Eye (tissue), 1 donor: ENCODE measurements at regions not wholly inside any gene's neighbourhood (a gene's known extent, or its start where the extent isn't known, plus 50 kb on each side); places are given as distances from the start of the nearest gene placed in this dataset.
A peak's percentile ranks its signal among the peaks of the same experiment; 100 is the strongest.

Experiments used
- DNase-seq: peaks from one replicate; pipeline ENCODE4 v3.0.0-alpha.2; 2015

DNA sequence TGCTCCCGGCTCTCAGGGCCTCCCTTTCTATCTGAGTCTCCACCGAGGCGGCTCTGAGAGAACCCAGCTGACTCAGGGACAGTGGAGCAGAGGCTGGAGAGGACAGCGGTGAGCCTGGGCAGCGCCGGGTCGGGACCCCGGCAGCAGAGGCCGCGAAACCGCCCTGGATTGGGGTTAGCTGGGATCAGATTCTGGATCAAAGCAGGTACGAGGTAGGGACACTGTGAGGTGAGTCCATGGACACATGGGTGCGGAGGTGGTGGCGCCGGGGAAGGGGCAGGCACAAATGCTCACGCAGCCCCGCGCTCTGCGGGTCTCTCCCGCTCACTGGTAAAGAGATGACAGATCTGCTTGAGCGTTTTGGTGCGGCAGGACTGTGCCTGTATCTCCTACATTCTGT is 146.4 kb upstream of the GGTLC1 start:
- DNase-seq: no peak

DNA sequence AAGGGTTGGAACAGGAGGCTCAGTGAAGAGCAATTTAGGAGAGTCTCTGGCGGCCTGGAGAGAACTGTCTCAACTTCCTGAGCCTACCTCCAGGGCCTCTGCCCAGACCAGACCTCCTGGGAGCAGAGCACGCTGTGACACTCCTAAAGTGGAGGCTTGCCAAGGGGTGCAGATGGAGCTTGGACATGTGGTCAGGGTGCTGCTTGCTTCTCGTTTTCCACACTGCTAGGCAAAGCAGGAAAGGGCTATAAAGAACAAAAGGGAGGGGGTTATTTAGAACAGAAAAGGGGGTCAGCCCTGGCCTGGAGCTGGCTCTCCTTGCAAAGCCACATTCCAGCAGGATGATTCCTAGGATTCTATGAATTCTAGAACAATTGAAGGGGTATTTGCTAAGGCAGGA is 145.7 kb upstream of the GGTLC1 start:
- no peak for DNase-seq

DNA sequence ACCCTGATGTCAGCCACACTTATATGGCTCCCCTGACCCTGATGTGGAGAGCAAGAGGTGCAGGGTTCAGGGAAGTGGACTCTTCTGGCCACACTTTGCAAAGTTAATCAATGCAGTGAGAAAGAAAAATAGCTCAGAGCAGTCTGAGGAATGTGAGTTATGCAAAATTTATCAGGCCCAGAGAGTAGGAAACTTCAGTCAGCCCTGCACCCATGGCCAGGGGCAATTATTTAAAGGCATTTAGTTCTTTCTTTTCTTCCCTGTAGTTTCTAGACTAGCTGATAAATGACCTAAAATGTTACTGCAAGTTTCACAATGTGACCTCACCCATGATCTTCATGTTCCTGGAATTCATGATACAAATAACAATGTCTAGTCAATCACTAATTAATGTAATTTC is 143.7 kb upstream of the GGTLC1 start:
- DNase-seq: no peak

DNA sequence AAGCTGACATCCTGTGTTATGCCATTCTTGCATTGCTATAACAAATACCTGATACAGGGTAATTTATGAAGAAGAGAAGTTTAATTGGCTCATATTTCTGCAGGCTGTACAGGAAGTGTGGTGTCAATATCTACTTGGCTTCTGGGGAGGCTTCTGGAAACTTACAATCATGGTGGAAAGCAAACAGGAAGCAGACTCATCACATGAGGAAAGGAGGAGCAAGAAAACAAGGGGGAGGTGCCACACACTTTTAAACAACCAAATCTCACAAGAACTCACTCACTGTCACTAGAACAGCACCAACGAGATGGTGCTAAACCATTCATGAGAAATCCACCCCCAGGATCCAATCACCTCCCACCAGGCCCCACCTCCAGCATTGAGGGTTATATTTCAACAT is 143.1 kb upstream of the GGTLC1 start:
- DNase-seq: no peak

DNA sequence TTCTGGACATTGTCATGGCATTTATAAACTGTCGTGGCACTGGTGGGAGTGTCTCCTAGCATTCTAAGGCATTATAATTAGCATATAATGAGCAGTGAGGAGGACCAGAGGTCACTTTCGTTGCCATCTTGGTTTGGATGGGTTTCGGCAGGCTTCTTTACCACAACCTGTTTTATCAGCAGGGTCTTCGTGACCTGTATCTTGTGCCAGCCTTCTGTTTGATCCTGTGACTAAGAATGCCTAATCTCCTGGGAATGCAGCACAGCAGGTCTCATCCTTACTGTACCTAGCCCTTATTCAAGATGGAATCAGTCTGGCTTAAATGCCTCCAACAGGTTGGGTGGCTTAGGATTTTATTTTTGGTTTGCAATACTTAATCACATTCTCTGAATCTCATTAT is 142.7 kb upstream of the GGTLC1 start:
- DNase-seq: no peak

DNA sequence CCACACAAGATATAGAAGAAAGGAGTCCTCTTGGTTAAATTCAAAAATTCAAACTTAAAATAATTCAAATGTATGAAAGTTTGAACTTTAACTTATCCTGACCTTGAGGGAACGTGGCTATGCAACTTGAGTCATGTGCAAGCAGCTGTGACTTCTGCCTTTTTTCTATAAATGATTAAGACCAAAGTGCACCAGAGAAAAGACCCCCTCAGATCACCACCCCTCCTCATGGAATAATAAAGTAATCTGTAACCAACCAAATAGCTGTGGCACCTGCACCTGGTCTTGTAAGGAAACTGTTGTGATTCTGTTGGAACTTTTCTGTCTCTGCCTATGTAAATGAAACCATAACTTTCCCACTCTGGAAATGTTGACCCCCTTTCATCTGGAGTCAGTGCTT is 141.1 kb upstream of the GGTLC1 start:
- DNase-seq: no peak

DNA sequence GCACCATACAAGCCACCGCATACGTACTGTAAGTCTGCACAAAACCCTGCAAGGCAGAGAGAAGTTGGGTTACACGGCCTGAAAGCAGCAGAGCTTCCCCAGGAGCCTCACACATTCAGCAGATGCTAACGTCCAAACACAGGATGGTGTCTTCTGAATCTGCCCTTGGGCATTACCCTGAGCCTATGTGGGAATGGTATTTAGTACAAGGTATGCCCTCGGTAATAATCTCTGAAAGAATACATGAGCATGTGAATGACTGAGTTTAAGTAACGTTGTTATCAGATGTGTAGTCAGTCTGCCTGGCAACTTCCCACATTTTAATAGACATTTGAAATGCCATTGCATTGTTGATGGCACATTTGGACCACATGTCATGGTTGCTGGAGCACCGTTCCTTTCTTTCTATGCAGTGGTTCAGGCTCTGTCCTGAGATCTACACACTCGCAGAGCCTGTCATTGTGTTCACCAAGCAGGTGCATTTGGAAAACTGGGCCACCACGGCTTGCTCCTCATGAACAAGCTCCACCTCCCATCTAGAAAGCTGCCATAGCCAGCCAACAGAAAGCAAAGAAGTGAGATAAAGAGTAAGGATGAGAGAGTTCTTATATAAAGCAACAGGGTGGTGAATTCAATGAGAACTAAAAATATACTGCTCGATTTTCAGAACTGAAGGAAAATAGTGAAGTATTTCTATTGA is 136.5 kb upstream of the GGTLC1 start:
- no peak for DNase-seq

DNA sequence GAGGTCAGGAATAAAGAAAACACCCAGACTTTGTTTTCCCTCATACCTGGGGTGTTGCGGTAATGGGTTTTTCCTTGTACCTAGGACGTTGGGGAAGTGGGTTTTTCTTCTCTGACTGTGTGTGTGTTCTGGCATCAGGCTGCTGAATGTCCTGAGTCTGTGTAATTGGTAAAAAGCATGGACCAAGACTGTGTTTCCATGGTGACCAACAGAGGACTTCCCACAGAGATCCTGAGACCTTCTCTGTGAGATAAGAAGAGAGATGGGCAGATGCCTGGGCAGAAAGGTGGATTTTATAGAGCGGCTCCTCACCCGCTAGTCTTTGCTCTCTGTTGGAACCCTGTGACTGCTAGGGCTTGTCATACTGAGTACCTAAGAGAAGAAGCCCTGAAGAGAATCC is 135.4 kb upstream of the GGTLC1 start:
- DNase-seq: no peak

DNA sequence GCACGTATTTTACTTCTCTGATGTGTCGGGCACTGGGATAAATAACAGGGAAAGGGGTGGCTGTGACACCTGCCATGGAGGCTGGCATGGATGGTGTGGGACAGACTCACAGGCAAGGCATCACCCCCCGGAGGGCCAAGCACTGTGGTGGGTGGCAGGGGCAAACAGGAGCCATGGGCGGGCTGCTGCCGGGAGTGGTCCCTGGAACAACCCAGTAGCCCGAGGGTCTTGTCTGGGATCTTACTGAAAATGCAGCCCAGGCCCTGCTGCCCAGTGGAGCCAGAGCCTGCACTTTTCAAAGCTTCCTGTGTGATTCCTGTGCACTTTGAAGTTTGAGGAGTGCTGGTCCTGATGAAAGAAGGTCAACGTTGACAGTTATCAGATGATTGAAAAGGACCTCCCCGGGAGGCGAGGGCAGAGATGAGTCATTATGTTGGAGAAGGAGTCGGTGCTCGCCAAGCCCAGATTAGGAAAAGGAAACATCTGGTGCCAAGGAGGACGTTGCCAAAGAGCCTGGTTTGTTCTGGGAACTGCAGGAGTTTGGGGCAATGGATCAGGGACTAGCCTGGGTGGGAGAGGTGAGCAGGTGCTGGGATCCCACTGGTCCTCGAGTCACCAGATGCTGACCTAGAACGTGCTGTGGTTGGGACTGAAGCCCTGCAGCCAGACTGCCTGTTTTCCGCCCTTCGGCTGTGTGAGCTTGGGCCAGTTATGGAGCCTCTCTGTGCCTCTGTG is 130.0 kb upstream of the GGTLC1 start:
- peak; percentile 41 for DNase-seq

DNA sequence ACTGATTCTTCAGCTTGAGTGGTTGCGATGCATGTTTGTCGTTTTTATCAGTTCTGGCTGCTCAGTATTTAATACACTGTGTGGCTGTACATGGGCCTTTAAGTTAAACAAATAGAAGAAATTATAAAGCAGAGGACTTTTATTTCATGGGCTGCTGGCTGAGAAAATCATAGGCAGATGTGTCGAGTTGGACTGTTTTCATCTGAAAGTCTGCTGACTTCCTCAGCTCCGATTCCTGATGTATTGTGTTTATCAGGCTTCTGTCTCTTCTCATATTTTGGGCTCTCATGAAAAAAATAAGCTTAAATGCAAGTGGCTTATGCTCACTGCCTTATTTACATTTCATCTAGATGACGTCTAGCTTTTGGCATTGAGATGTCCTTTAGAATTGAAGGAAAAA is 129.5 kb upstream of the GGTLC1 start:
- peak; percentile 77 for DNase-seq

DNA sequence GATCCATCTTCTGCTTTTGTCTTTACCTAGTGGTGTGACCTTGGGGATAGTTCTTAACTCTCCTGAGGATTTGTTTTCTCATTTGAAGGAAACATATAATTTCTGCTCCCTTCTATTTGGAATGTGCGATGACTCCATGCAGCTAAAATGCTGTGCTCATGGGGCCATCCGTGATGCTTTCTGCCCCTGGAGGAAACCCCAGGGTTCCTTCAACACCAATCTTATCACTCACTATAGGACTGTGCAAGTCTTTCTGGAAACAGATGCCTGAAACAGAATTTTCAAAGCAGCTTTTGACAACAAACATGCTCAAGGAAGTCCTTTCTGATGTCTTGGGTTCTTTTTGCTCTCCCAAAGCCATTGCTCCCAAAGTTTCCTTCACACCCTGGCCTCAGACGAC is 128.8 kb upstream of the GGTLC1 start:
- peak; percentile 45 for DNase-seq

DNA sequence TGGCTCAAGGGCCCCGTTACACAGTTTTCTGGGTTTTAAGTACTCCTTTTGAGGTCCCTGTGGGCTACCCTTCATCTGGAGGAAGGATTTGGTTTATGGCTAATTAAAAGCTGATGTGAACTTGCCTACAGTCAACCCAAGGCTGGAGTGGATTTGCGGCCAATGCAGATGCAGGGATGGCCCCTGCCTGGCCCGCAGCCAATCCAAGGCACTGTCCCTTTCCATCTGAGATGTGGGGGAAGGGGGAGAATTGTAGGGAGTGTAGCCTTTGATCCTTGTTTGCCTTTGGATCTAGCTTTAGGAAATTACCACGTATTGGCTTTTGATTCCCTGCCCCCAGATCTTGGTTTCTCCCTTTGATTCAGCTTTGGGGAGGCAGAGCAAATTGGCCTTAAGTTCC is 128.0 kb upstream of the GGTLC1 start:
- DNase-seq: peak; percentile 27

DNA sequence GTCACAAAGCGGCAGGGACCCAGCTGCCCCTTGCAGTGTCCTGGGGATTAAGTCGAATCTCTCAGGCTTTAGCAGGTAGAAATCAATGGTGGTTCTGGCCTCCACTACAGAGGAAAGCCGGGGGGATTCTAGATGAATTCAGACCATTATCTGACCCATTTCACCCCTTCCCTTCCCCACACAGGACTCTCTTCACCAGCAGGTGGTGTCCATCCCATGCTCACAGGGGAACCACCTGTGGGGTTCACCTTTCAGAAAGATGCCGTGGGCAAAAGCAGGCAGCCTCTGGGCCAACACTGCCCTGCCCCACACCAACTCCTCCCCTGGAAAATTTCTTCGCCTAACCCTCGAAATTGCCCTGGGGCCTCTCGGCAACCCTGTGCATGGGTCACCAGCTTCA is 123.8 kb upstream of the GGTLC1 start:
- no peak for DNase-seq

DNA sequence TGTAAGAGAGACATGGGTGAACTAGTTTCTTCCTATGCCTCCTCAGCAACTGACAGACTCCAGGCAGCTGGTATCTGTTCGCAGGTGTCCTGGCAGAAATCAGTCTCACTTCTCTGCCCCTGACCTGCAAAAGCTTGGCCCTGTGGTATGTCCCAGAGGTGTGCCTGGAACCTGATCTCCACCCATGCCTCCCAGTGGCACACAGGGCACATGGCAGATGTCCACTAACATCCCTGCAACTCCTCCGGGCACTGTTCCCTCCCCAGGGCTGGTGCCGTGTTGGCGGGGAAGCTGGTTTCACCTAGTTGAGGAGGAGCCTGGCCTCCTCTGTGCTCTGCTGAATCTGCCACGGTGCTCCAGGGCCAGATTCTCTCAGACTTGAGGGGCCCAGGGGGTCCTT is 123.3 kb upstream of the GGTLC1 start:
- DNase-seq: no peak

DNA sequence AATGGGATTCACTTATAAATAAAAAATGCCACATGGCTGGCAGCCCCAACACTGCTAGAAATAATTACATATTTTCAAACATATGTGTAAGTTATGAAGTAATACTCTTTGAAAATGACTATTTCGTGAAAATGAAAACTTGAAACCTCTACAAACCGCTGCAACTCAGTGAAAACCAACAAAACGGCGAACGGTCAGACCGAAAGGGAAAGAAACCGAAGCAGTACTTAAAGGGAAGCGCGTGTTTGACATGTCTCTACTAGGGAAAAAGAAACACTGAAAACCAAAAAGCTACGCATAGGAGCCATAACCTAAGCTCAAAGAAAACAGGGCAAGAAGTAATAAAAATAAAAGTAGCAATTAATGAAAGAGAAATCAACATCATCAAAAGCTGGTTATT is 121.0 kb upstream of the GGTLC1 start:
- DNase-seq: no peak

DNA sequence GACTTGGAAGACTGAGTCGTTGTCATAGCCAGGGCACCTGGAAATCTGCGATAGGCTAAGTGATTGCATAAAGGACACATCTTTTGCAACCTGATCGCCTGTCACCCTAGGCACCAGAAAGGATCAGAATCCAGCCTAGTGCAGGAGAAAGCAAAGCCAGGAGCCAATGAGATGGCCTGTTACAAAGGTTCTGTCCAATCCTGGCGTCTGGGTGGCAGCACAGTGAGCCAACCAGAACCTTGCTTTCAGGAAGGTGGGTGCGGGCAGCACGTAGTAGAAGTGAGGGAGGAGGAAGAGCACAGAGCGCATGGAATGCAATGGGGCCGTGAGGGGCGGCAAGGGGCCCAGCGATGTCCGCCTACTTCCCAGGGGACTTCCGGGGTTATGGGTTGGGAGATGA is 120.4 kb upstream of the GGTLC1 start:
- DNase-seq: no peak

DNA sequence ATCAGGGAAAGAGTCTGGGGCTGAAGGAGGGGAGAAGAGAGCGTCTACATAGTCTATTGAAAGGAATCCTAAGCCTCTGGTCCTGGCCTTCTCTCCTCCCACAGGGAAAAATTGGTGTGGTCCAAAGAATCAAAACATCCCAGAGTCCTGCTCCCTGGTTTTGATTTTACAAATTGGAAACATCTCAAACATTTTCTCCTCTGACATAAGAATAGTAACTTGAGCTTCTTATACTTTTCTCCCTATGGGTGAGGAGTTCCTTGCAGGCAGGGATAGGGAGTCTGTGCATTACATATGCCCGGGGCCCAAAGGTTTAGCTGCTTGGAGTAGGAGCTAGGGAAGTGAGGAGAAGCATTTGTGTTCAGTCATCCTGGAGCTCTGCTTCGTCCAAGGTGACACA is 120.0 kb upstream of the GGTLC1 start:
- peak; percentile 23 for DNase-seq

DNA sequence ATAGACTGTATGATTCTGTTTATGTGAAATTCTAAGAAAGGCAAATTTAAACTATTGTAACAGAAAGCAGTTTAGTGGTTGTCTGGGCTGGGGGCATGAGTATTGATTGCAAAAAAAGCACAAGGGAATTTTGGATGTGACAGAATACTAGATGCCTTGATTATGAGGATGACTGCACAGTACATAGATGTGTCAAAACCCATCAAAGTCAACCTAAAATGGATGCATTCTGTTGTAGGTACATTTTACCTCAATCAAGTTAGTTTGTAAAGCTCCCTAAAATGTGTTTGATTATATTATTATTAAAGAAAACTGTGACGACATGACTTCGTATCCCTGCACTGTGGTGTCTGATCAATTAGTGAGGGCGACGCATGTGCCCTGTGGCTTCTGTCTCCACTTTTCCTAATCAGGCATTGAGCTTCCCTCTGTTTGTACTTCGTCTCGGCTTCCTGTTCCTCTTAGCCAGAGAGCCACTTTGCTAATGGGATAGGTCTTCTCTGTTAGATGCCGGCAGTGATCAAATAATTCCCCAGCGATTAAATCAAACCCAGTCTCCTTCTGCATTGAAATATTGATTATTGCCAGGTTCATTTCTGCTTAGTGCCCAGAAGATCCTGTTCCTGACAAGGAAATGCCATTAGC is 118.3 kb upstream of the GGTLC1 start:
- peak; percentile 78 for DNase-seq

DNA sequence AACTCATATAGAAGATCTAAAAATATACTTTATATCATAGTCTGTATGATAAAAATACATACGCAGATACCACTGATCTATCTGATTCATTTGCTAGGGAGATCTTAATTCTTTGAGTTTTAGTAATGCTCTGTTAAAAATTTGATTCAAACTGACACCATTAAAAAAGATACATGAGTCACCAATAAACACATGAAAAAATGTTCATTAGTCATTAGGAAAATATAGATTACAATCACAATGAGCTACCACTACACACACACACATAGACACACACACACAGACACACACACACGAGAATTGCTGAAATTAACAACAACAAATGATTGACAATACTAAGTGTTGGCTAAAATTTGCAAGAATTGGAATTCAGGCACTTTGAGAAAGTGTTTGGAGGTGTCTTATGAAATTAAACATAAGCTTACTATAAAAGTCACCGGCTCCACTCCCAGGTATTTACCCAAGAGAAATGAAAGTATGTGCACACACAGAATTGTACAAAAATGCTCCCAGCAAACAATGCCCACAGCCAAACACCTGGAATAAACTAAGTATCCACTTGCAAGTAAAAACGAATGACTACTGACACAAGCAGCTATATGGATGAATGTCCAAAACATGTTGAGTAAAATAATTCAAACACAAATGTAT is 117.7 kb upstream of the GGTLC1 start:
- no peak for DNase-seq

DNA sequence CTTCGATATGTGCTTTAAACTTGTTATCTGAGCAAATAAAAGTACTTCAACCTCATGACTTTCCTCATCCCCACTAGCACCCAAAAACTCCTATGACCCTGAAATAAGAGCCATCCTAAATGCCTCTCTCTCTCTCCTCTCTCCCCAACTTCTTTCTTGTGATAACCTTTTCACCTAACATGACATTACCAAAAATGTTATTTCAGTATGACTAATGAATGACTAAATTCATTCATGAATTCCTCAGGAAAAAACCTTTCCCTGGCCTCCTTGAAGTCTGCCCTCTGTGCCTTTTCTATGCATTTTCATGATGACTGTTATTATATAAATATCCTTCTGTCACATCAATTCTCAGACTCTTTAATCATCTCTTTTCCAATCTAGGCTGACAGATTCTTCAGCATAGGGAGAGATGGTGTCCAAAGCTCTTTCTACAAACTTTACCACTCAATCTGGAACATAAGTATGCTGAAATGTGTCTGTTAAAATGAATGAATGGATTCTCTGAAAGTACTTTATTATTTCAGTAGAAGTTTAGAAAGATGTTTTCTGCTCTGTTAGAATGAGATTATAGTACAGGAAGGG is 114.3 kb upstream of the GGTLC1 start:
- DNase-seq: peak; percentile 39

DNA sequence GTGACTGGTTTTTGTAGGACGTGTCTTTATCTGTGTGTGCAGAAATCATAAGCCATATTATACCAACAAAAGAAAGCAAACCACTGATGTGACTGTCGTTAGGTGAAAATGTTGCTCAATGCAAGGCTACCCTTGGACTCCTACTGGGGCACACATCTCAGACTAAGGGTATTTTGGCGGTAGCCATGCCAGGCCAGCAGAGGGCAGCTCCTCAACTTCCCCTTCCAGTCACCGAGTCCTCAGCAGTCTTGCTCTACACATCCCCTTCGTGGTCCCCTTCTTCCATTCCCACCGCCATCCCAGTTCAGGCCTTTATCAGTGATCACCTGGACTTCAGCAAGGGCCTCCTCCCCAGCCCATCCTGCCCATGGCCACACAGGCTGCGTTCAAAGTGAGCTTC is 113.7 kb upstream of the GGTLC1 start:
- no peak for DNase-seq

DNA sequence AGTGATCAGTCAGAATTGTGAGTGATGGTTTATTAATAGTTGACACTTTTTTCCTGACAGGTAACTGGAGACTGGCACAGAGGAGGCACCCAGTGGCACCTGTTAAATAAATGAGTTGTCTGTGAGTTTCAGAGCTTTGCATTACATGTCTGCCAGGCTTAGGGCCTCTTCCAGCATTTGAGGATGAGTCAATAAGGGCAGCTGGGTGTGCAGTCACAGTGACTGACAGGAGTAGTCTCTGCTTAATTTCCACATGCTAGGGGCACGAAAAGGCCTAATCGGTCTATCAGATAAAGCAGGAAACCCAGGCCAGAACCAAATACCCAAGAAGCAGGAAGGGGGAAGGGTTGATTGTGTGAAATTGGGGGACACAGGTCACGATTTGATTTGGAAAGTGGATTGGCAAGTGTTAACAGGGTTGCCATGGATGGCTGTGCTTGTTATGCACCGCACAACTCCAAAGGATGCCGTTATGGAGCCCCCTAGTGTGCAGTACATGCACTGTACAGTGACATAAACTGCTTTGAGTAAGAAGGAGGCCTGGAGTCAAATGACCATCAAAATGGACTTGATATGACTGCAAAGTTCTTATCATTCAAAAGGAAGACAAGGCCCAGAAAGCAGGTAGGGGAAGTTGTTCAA is 111.9 kb upstream of the GGTLC1 start:
- DNase-seq: peak; percentile 84

DNA sequence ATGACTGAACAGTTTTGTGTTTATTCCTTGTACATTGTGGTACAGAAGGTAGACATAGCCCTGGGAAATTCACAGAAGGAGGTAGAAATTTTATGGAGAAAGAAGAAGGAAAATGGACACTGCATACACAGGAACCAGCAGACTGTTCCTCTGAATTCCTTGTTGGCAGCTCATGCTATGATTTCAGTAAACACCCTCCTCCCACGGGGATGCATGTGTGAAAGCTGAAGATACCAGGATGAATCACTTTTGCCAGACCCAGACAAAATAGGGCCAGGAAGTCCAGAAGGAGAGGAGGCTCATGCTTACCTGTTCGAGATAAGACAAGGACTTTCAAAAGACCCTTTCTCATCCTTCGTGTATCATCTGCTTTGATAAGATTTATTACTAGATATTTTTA is 110.3 kb upstream of the GGTLC1 start:
- DNase-seq: no peak
